ENCODE measurements at regions not wholly inside any gene's neighbourhood (a gene's known extent, or its start where the extent isn't known, plus 50 kb on each side); places are given as distances from the start of the nearest gene placed in this dataset.

GRCh38 chr7:15916681-15917380, 230.3 kb upstream of the MEOX2 start:
- DNase-seq (ENCODE audit: low read depth in 2 of 2), result no peak

DNA sequence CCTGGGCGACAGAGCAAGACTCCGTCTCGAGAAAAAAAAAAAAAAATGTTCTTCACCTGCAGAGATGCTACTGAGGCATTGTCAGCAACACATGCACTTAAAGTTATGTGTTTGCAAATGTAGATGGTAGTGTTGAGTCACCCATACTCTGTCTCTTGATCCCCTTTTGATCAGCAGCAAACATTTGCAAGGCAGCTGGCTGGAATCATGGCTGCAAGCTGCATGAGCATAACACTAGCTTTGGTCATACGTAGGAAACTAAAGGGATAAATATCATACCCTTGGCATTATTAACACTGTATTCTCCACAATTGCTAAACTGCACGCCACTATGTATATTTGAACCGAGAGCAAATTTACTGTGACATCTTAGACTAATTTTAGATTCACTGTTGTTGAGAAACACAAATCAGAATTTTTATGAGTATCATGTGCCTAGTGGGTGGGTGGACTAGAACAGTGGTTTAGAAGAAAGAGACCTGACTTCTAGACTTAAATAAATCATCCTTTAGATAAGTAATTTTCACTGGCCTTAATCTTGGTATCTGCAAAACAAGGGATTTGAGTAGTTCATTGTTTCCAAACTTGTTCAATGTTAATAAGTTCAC, 229.3 kb upstream of the MEOX2 start:
- no peak for DNase-seq (ENCODE audit: low read depth in 2 of 2)

DNA sequence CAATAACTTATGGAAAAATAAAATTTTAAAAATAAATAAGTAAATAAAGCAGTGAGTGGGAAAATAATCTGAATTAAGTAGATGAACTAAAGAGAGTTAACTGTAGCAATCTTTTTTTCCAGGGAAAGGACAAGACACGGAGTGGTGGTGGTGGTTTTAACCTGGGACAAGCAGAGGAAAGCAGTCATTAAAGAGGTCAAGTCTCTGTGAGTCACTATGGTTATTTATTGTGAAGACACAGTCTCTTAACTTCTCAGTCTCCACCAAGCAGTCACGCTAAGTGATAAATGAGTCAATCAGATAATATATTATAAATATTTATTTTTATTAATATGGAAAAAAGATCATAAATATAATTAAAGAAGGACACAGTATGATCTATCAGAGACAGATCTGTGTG, 228.1 kb upstream of the MEOX2 start:
- no peak for DNase-seq (ENCODE audit: low read depth in 2 of 2)

- DNase-seq (ENCODE audit: low read depth in 2 of 2), result no peak
Measured at GRCh38 chr7:15906436-15906835, 220.0 kb upstream of the MEOX2 start.

GRCh38 chr7:15905251-15906040, 219.0 kb upstream of the MEOX2 start:
- DNase-seq (ENCODE audit: low read depth in 2 of 2), result no peak

GRCh38 chr7:15891151-15891881, 204.8 kb upstream of the MEOX2 start:
- DNase-seq (ENCODE audit: low read depth in 2 of 2), result peak; percentile 44 to 48

DNA sequence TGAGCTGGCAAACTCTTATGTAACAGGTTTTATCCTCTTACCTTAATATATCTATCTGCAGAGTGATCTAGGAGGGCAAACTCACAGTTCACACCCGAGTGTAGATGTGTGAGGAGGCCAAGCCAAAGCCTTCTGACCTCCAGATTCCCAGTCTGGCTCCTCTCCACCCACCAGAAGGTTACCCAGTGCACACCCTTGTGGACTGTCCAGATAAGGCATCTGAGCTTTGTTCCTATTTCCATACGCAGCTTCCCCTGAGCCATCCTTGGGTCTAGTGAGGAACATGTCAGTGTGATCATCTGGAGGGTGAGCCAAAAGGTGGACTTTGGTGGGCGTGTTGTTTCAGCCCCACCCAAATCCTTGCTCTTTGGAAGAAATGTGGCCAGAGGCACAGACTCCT, 203.0 kb upstream of the MEOX2 start:
- no peak for DNase-seq (ENCODE audit: low read depth in 2 of 2)

DNA sequence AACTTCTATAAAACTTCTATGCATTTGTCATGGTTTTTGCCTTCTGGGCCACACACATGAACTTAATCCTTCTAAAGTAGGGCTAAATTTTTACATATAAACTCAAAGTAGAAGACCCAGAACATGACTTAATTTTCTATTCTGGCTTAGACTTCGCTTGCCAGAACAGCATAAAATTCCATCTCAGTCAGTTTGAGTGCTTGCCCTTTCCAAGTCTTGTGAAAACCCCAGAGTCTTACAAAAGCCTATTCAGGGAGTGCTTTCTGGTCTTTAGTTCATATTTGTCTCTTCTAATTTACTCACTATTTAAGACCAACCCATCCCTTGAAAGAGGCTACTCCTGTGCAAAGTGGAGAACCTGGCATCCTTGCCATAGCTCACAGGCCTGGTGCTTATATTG, 201.6 kb upstream of the MEOX2 start:
- no peak for DNase-seq (ENCODE audit: low read depth in 2 of 2)

GRCh38 chr7:15886626-15887025, 200.1 kb upstream of the MEOX2 start:
- DNase-seq (ENCODE audit: low read depth in 2 of 2), result no peak

- no peak for DNase-seq (ENCODE audit: low read depth in 2 of 2)
Measured at GRCh38 chr7:15885678-15886077, 199.2 kb upstream of the MEOX2 start.

DNA sequence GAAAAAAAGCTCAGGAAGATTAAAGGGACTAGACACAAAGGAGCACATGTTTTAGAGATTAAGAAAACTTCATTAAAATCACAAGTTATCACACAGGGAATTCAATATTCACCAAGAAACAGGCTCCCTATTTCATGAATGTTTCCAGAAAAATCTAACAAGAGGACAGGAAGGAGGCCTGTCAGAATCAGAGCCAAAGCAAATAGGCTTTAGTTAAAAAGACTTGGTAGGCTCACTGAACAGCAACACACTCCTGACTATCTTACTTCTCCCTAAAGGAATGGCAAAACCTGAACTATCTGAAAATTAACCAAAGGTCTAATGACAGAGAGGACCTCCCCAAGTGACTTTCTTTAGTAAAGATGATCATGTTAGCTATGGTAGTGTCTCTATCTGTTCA, 188.3 kb upstream of the MEOX2 start:
- no peak for DNase-seq (ENCODE audit: low read depth in 2 of 2)

DNA sequence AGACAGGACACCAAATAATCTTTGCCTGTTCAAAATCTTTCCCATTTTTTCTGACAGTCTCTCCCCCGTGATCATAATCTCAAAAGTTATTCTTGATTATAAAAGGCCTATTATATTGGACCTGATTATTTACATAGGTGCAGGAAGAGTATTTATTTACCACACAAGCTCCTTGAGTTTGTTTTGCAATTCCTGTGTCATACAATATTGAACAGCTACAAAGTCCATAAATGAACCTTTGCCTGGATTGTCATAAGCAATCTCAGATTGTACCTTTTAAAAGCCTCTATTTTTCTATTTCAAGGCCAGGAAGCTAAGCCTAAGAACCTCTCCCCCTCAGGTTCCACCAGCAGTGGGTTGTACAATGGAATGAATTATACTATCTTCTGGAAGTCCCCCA, 183.9 kb upstream of the MEOX2 start:
- DNase-seq (ENCODE audit: low read depth in 2 of 2), result no peak

- DNase-seq (ENCODE audit: low read depth in 2 of 2), result no peak
Measured at GRCh38 chr7:15867441-15867840, 181.0 kb upstream of the MEOX2 start.

GRCh38 chr7:15866753-15867152, 180.3 kb upstream of the MEOX2 start:
- DNase-seq (ENCODE audit: low read depth in 2 of 2), result no peak

DNA sequence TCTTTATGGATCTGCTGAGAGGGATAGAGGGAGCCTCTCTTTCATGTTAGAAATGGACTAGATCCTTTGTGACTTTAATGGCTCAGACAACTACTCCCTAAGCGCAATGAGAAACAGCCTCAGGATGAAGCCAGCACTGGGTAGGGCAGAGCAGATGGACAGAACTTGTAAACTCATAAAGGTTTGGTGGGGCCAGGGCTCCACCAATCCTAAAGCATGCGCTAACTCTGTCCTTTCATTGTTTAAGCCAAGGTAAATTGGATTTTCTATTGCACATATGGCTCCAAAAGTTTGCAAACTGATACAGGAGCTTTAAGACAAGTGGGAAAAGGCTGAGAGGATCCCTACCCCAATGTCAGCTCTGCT, 178.1 kb upstream of the MEOX2 start:
- DNase-seq (ENCODE audit: low read depth in 2 of 2), result no peak

DNA sequence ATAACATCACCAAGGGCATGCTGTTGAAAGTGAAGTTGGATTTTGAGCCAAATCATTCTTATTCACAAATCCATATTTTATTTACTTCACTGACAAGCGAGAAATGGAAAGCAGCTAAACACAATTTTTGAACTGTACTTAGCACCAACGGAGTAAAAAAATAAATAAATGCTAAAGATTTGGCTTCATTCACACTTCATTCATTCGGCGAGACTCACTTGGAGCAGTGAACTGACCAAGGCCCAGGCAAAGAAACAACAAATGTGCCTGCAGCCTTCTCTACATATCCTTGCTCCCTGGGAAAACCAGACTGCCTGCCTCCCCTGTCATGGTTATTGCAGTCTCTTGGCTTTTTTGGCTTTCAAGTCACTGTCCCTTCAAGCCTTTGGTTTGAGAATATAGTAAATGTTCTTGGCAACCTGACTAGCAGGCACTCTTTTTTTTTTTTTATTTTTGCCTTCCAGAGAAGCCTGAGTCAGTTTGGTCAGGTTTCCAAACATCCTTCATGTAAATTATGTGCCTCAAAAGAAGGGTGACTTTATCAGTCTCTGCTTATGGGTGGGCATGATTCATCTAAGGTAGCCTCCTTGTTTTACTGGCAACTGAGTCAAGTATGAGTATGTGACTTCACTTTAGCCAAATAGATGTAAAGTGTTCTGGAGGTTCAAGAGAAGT, 177.6 kb upstream of the MEOX2 start:
- no peak for DNase-seq (ENCODE audit: low read depth in 2 of 2)

DNA sequence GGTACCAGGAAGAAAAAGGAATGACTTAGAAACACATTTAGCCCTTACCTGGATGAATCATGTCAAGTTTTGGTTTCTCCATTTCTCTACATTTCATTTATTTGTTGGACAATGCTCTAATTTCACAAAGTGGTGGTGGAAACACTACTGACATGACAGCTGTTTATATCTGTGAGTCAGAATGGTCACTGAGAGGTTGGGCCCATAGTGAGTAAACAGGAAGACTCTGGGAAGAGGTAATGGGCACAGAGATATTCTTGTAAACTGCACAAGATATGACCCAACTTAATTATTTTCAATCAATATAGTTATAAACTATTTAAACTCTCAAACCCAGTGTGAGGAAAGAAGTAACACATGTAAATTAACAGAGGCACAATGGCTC, 176.3 kb upstream of the MEOX2 start:
- no peak for DNase-seq (ENCODE audit: low read depth in 2 of 2)

GRCh38 chr7:15862016-15862780, 175.7 kb upstream of the MEOX2 start:
- no peak for DNase-seq (ENCODE audit: low read depth in 2 of 2)

- no peak for DNase-seq (ENCODE audit: low read depth in 2 of 2)
Measured at GRCh38 chr7:15860264-15860949, 173.9 kb upstream of the MEOX2 start.

GRCh38 chr7:15857026-15857425, 170.5 kb upstream of the MEOX2 start:
- no peak for DNase-seq (ENCODE audit: low read depth in 2 of 2)

- DNase-seq (ENCODE audit: low read depth in 2 of 2), result no peak
Measured at GRCh38 chr7:15856311-15856710, 169.8 kb upstream of the MEOX2 start.

All from fibroblast of skin of left biceps (primary cell).